ENCODE measurements at regions not wholly inside any gene's neighbourhood (a gene's known extent, or its start where the extent isn't known, plus 50 kb on each side); places are given as distances from the start of the nearest gene placed in this dataset.
A peak's percentile ranks its signal among the peaks of the same experiment; 100 is the strongest.

GRCh38 chr3:76383781-76384180, 598.4 kb upstream of the ZNF717 start:
- Histone ChIP-seq H3K4me2 (no peak overlapping the region), H3K27me3 (ENCODE audit: insufficient read depth) (no peaks in the 10 kb centered on the region), H3K9me3 (no peaks in the 10 kb centered on the region), H3K36me3 (replicated peaks in 1 of 2; ENCODE audit: control insufficient read depth in 1 of 2, insufficient read depth in 2 of 2, low read length in 1 of 2) (no peaks in the 10 kb centered on the region), H3K4me3 (ENCODE audit: low read depth in 2 of 2, low read length in 1 of 2) (no peak overlapping the region), H4K20me1 (ENCODE audit: insufficient read depth) (no peaks in the 10 kb centered on the region), H3K9ac (no peak overlapping the region), H3F3A (replicated peaks; ENCODE audit: insufficient read depth) (no peaks in the 10 kb centered on the region), H2AFZ (ENCODE audit: low read depth) (no peak overlapping the region), H3K9me2 (no peaks in the 10 kb centered on the region), H3K4me1 (ENCODE audit: control insufficient read depth in 1 of 2, insufficient read depth in 2 of 2, low read depth in 1 of 2, low read length in 1 of 2) (no peaks in the 10 kb centered on the region; a peak in 2 of 4 replicates), H3K79me2 (ENCODE audit: insufficient read depth) (no peaks in the 10 kb centered on the region), H3K27ac (ENCODE audit: low read depth in 2 of 2, low read length in 1 of 2) (no peak overlapping the region)
- 55% methylated on average over 6 of the region's 6 CpGs for WGBS (ENCODE audit: low lambda C conversion rate)
- ChIA-PET CTCF (no interaction called here), POLR2A (no interaction called here)
- TF ChIP-seq PBX3 (IDR thresholded peaks at IDR 0.05) (no peak), MXI1 (IDR thresholded peaks at IDR 0.05; ENCODE audit: low read depth, low read length) (no peak), NRF1 (IDR thresholded peaks at IDR 0.05; ENCODE audit: low read depth, low read length) (no peak), YY1 (IDR thresholded peaks at IDR 0.05; ENCODE audit: low read depth) (no peak), MAX (IDR thresholded peaks at IDR 0.05; ENCODE audit: low read depth) (no peak), IRF3 (IDR thresholded peaks at IDR 0.05; ENCODE audit: low read depth, low read length) (no peak), NFIC (IDR thresholded peaks at IDR 0.05; ENCODE audit: borderline replicate concordance) (no peak), FOXJ3 (CRISPR knock-in tag; IDR thresholded peaks at IDR 0.05) (no peak), GATA2 (CRISPR knock-in tag; IDR thresholded peaks at IDR 0.05) (no peak), REST (IDR thresholded peaks at IDR 0.05; ENCODE audit: low read depth, low read length) (no peak), SMC3 (IDR thresholded peaks at IDR 0.05; ENCODE audit: low read depth, low read length) (no peak), JUND (IDR thresholded peaks at IDR 0.05) (no peak), USF1 (IDR thresholded peaks at IDR 0.05; ENCODE audit: borderline replicate concordance, low read depth) (no peak)
- DNase-seq, result peak; percentile 40
